KMS-11 (cell line): ENCODE measurements at regions not wholly inside any gene's neighbourhood (a gene's known extent, or its start where the extent isn't known, plus 50 kb on each side); places are given as distances from the start of the nearest gene placed in this dataset.

Source experiments
- H2AFZ ChIP-seq: fragments of 200-600 bp; sonication (generic); 2 replicates; pipeline ENCODE4 v1.6.1; 2016; ENCODE audit warnings: antibody characterized with exemption, mixed run types, low read depth
- H3K27ac ChIP-seq: fragments of 200-600 bp; sonication (generic); 2 replicates; pipeline ENCODE4 v1.6.1; 2016; ENCODE audit warnings: mild to moderate bottlenecking, mixed run types
- H3K27me3 ChIP-seq: fragments of 200-600 bp; sonication (generic); 2 replicates; pipeline ENCODE4 v1.6.1; 2017; ENCODE audit warnings: mild to moderate bottlenecking, low read depth, mixed run types, moderate library complexity; ENCODE audit not compliant: insufficient read depth
- H3K36me3 ChIP-seq: fragments of 200-600 bp; sonication (generic); 2 replicates; pipeline ENCODE4 v1.6.1; 2017; ENCODE audit warnings: mild to moderate bottlenecking, mixed run types; ENCODE audit not compliant: insufficient read depth
- H3K4me1 ChIP-seq: fragments of 200-600 bp; sonication (generic); 2 replicates; pipeline ENCODE4 v1.6.1; 2016; ENCODE audit warnings: mild to moderate bottlenecking, low read depth, mixed run types; ENCODE audit not compliant: poor library complexity, severe bottlenecking
- H3K4me2 ChIP-seq: fragments of 200-600 bp; sonication (generic); 2 replicates; pipeline ENCODE4 v1.7.0; 2016; ENCODE audit warnings: mild to moderate bottlenecking, mixed run types
- H3K4me3 ChIP-seq: fragments of 200-600 bp; sonication (generic); IDR thresholded peaks from 2 replicates; pipeline ENCODE4 v1.6.1; 2017; ENCODE audit warnings: low read depth, low read length, mixed read lengths; ENCODE audit not compliant: insufficient read depth
- H3K79me2 ChIP-seq: fragments of 200-600 bp; sonication (generic); 2 replicates; pipeline ENCODE4 v1.6.1; 2016; ENCODE audit warnings: low read depth, mixed run types; ENCODE audit not compliant: insufficient read depth
- H3K9ac ChIP-seq: fragments of 200-600 bp; sonication (generic); 2 replicates; pipeline ENCODE4 v1.6.1; 2016; ENCODE audit warnings: mild to moderate bottlenecking, mixed run types
- H4K20me1 ChIP-seq: fragments of 200-600 bp; sonication (generic); 2 replicates; pipeline ENCODE4 v1.6.1; 2016; ENCODE audit warnings: mild to moderate bottlenecking, mixed run types; ENCODE audit not compliant: insufficient read depth
- TF ChIP-seq, protein P1 (sequence below): fragments of 200-600 bp; sonication (generic); conservative IDR thresholded peaks from 2 replicates; pipeline ENCODE4 v1.6.1; 2017; ENCODE audit warnings: low read depth, mild to moderate bottlenecking, antibody characterized with exemption, low read length, moderate library complexity, mixed read lengths

DNA sequence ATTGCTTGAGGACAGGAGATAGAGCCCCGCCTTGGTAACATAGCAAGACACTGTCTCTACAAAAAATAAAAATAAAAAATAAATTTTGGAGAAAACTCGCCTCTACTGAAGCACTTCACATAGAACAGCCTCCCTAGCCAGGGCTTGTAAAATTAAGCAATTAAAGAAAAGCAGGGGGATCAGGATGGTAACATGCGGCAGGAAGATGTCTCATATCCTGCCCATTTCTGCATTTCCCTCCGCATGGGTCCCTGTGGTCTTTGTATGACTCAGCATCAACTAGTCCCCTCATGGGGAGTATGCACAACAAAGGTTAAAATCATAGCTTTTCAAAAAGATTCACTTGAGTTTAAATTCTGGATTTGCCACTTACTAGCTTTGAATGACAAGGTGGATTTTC, 379.0 kb downstream of the EPHA7 start:
- Histone ChIP-seq H3K27me3 (no peaks in the 10 kb centered on the region), H3K9ac (no peak overlapping the region), H3K4me2 (no peak overlapping the region), H3K79me2 (no peaks in the 10 kb centered on the region), H4K20me1 (no peaks in the 10 kb centered on the region), H3K4me1 (no peaks in the 10 kb centered on the region), H3K4me3 (no peak overlapping the region), H2AFZ (no peak overlapping the region), H3K36me3 (no peaks in the 10 kb centered on the region), H3K27ac (no peak overlapping the region)
- TF ChIP-seq, protein P1, sequence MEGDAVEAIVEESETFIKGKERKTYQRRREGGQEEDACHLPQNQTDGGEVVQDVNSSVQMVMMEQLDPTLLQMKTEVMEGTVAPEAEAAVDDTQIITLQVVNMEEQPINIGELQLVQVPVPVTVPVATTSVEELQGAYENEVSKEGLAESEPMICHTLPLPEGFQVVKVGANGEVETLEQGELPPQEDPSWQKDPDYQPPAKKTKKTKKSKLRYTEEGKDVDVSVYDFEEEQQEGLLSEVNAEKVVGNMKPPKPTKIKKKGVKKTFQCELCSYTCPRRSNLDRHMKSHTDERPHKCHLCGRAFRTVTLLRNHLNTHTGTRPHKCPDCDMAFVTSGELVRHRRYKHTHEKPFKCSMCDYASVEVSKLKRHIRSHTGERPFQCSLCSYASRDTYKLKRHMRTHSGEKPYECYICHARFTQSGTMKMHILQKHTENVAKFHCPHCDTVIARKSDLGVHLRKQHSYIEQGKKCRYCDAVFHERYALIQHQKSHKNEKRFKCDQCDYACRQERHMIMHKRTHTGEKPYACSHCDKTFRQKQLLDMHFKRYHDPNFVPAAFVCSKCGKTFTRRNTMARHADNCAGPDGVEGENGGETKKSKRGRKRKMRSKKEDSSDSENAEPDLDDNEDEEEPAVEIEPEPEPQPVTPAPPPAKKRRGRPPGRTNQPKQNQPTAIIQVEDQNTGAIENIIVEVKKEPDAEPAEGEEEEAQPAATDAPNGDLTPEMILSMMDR = no peak

DNA sequence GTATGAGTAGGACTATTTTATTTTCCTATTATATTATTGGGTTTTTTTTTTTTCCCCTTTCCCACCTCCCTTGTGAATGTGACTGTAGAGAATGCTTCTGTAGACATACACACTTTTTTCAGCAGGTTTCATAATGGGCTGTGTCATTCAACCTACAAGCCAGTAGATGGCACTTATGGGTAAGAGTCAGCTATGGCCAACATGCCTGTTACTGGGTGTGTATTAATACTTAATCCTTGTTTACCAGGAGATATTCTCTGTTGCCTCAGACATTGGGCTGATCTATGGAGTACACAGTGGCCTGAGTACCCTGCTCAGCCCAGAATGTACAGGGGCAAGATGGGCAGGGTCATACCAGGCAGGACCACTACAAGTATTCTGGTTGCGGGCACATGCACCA, 382.5 kb downstream of the EPHA7 start:
- Histone ChIP-seq H2AFZ (no peak overlapping the region), H3K9ac (no peak overlapping the region), H3K27ac (no peak overlapping the region), H3K4me2 (no peak overlapping the region), H3K36me3 (no peaks in the 10 kb centered on the region), H3K4me3 (no peak overlapping the region), H3K27me3 (no peaks in the 10 kb centered on the region), H3K79me2 (no peaks in the 10 kb centered on the region), H4K20me1 (no peaks in the 10 kb centered on the region), H3K4me1 (no peaks in the 10 kb centered on the region)
- TF ChIP-seq, protein P1 = 0 out of 2 replicates have a peak, but pooled peaks have one; percentile 32

DNA sequence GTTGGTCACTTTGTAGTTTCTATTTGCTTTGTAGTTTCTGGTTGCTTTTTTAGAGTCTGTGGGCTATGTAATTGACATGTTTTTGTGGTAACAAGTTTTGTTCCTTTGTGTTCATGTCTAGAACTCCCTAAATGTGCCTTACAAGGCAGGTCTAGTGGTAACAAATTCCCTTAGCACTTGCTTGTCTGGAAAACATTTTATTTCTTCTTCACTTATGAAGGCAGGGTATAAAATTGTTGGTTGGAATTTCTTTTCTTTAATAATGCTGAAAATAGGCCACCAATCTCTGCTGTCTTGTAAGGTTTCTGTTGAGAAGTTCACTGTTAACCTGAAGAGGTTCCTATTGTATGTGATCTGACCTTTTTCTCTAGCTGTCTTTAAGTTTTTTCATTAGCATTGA, 383.6 kb downstream of the EPHA7 start:
- H3K79me2 ChIP-seq = no peaks in the 10 kb centered on the region
- no peaks in the 10 kb centered on the region for H3K36me3 ChIP-seq
- no peaks in the 10 kb centered on the region for H3K4me1 ChIP-seq
- H3K9ac ChIP-seq = no peak overlapping the region
- no peak overlapping the region for H2AFZ ChIP-seq
- no peak overlapping the region for H3K4me3 ChIP-seq
- TF ChIP-seq, protein P1 = no peak
- no peak overlapping the region for H3K4me2 ChIP-seq
- no peak overlapping the region for H3K27ac ChIP-seq
- H4K20me1 ChIP-seq = no peaks in the 10 kb centered on the region
- H3K27me3 ChIP-seq = no peaks in the 10 kb centered on the region

GRCh38 chr6:93021235-93021915, 398.0 kb downstream of the EPHA7 start:
- Histone ChIP-seq H3K79me2 (no peaks in the 10 kb centered on the region), H2AFZ (no peak overlapping the region), H3K4me3 (no peak overlapping the region), H3K9ac (no peak overlapping the region), H3K27ac (no peak overlapping the region), H4K20me1 (no peaks in the 10 kb centered on the region), H3K4me2 (no peak overlapping the region), H3K36me3 (no peaks in the 10 kb centered on the region), H3K27me3 (no peaks in the 10 kb centered on the region), H3K4me1 (no peaks in the 10 kb centered on the region)
- TF ChIP-seq, protein P1 = no peak
